ENCODE measurements at regions not wholly inside any gene's neighbourhood (a gene's known extent, or its start where the extent isn't known, plus 50 kb on each side); places are given as distances from the start of the nearest gene placed in this dataset.

GRCh38 chr17:22265807-22266206 is 573.5 kb downstream of the KCNJ18 start:
- TF ChIP-seq CTCF (IDR thresholded peaks at IDR 0.05; ENCODE audit: low read length) (no peak), EZH2 (optimal IDR thresholded peaks at IDR 0.05; ENCODE audit: low read depth, low read length) (no peak), EZH2phosphoT487 (IDR thresholded peaks at IDR 0.05; ENCODE audit: low read length) (no peak)
